NCI-H1092 treated with DMSO at 0.1 percent for 48 hours (cell line): ENCODE measurements at regions not wholly inside any gene's neighbourhood (a gene's known extent, or its start where the extent isn't known, plus 50 kb on each side); places are given as distances from the start of the nearest gene placed in this dataset.

Source experiments
- DNase-seq: peaks from one replicate; lab custom pipeline; 2025; lab: John Stamatoyannopoulos, UW

GRCh38 chr3:144142151-144142840 is 170.7 kb downstream of the DIPK2A start:
- DNase-seq: no peak

DNA sequence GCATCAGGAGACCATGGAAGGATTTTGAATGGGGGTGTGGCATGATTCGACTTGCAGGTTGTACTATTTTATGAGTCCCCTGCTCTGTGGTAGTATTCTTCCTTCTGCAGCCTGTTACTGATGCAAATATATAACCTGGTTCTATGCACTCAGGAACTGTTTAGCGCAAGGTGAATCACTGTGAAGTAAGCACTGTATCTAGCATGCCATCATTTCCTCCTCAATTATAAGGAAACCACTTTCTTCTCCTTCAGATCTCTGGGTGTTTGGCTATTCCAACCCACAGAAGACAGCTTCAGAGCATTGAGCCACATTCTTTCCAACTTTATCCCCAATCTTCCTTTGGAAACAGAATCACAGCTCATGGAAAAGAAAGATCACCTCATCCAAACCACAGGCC is 176.7 kb downstream of the DIPK2A start:
- DNase-seq: no peak

DNA sequence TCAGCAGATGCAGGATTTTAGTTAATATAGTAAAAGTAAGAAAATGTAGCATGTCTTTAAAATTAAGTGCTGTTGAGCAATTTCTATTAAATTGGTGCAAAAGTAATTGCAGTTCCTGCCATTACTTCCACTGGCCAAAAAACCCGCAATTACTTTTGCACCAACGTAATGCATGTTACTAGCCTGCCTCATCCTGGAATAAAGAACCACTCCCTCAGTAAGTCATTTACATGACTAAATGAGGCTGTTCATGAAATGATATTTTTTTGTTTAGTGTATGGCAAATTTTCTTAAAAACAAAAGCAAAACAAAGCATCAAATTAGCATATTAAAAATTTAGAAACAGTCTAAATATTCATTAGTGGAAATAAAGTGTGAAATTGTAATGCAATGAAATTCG is 180.4 kb downstream of the DIPK2A start:
- no peak for DNase-seq

DNA sequence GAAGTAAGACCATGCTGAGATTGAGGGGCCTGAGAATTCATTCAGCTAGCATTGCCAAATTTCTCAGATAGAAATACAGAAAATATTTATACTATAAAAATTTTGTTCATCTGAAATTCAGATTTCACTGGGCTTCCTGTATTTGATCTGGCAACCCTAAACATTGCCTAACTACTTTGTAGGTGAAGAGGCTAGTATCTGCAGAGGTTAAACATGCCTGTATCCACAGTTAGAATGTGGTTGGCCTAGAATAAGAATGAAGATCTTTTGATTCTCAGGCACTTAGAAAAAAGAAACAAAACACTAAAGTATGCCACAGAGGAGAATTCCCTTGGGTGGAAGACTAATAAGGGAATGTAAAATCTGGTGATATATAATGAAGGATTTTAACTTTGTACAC is 189.0 kb downstream of the DIPK2A start:
- no peak for DNase-seq

DNA sequence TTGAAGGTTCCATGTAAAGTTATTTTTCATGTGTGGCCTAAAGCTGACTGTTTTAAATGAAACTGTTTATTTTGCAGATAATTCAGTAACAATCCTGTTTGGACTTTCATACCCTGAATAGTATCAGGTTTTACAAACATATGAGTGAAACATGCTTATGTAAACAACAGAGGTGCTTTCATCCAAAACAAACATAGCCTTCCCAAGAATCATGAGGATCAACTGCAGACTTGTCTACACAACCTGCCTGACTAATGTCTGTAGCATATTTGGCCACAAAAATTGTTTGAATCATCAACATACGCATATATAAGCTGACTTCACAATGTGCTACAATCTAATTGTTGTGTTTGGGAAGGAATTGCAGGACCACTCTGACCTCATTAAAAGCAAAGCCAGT is 190.4 kb downstream of the DIPK2A start:
- DNase-seq: no peak

DNA sequence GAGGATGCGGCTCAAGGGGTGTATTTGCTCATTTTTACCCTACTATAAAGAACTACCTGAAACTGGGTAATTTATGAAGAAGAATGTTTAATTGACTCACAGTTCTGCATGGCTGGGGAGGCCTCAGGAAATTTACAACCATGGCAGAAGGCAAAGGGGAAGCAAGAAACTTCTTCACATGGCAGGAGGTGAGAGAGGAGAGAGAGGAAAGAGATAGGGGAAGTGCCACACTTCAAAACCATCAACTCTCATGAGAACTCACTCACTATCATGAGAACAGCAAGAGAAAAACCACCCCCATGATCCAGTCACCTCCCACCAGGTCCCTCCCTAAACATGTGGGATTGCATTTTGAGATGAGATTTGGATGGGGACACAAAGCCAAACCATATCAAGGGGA is 192.7 kb downstream of the DIPK2A start:
- DNase-seq: no peak

DNA sequence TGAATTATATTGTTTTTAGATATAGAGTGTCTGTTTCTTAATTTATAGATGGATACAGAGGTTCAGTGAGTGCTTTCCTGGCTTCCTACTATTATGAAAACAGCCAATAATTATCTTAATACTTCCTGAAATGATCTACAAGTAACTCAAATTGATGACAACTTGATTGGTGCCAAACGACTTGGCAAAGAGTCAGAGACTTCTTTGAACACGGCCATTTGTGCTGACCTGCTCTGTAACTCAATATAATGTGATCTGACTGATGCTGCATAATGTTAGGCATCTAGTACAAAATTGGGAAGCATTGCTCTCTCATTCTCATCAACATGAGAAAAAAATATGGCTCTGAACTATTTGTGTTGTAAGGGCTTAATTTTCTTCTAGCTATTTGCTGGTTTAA is 193.9 kb downstream of the DIPK2A start:
- DNase-seq: no peak

- no peak for DNase-seq
Measured at GRCh38 chr3:144167634-144168033, 196.0 kb downstream of the DIPK2A start.

- no peak for DNase-seq
Measured at GRCh38 chr3:144173491-144173890, 201.9 kb downstream of the DIPK2A start.

DNA sequence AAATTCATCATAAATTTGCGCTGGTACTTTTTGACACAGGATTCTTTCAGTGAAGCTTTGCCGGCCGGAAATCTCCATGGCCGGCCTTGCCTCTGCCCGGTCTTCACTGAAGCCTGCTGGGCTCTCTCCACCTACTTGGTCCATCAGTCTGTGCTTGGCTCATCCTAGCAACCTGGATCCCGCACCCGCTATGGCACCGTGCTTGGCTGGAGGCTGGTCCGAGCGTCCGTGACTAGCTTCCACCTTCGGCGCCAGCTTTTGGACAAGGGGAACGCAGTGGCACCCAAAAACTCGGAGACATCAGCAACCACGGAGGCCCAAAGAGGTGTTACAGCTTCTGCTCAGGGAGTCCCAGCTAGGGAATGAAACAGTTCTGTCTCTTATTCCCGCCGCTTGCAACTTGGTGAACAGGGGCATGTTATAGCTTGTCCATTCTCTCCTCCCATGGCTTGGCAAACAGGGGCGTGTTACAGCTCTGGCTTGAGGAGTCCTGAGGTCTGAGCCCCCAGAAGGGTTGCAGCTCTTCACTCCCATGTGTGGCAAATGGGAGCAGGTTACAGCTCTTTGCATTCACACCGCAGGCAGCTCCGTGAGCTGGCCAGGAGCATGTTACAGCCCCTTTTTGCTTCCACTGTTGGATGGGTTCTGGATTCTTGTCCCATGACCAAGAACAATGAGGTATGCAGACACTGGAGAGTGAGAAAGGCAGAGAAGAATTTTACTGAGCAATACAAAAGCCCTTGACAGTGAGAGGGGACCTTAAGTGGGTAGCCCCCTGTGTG is 204.2 kb downstream of the DIPK2A start:
- no peak for DNase-seq

GRCh38 chr3:144177649-144178048 is 206.0 kb downstream of the DIPK2A start:
- DNase-seq: no peak

GRCh38 chr3:144178607-144179006 is 207.0 kb downstream of the DIPK2A start:
- DNase-seq: no peak

DNA sequence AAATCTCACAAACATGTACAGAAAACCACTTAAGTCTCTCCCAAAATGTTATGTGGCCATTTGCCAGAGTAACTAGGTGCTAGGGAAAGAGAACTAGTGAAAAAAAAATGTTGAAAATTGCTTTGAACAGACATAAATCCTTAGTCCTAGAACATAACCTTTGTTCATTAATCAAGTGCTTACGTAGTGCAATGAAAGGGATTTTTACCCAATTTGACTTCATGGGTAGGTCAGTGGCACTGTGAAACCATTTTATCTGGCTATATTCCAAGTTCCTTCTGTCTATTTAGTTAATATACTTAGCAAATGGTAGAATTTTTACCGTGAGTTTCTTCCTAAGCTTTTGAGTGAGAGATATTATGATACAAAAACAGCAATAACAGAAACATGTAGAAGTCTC is 209.4 kb downstream of the DIPK2A start:
- no peak for DNase-seq

GRCh38 chr3:144182501-144182900 is 210.9 kb downstream of the DIPK2A start:
- DNase-seq: no peak

DNA sequence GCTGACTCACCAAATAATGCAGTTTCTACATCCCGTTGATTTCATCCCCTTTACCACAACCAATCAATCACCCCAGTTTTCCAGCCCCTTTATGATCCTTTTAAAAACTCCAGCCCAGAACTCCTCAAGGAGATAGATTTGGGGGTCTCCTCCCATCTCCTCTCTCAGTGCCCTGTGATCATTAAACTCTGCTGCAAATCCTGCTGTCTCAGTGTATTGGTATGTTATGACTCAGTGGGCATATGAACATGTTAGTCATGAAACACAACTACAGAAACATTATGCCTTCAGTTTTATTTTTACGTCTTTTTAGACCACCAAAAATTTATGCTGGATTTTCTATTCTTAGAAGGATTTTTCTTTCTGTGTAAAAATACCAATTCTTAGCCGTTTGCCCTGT is 213.7 kb downstream of the DIPK2A start:
- no peak for DNase-seq

- no peak for DNase-seq
Measured at GRCh38 chr3:144187531-144188210, 216.0 kb downstream of the DIPK2A start.

- DNase-seq: no peak
Measured at GRCh38 chr3:144189044-144189443, 217.4 kb downstream of the DIPK2A start.

DNA sequence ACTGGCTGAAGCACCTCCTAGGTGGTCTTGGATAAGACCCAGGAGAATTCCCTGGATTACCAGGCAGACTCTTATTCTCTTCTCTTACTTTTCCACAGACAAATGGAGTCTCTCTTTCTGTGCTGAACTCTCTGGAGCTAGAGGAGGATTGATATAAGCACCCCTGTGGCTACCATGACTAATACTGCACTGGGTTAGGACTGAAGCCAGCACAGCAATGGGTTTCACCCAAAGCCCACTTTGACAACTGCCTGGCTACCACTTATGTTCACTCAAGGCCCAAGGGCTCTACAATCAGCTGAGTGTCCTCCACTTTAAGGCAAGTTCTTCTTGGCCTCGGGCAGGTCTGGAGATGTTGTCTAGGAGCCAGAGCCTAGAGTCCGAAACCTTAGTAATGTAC is 225.5 kb downstream of the DIPK2A start:
- DNase-seq: no peak

DNA sequence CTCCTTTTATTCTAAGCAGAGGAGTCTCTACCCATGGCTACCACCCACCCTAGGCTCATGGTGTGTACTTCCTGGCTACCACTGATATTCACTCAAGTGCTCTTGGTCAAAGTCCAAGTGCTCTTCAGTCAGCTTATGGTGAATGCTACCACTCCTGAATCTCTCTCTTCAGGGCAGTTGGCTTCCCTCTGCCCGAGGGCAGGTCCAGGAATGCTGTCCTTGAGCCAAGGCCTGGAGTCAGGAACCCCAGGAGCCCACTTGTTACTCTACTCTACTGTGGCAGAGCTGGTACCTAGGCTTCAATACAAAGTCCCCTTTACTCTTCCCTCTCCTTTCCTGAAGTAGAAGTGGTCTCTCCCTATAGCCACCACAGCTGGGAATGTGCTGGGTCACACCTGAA is 226.0 kb downstream of the DIPK2A start:
- no peak for DNase-seq

DNA sequence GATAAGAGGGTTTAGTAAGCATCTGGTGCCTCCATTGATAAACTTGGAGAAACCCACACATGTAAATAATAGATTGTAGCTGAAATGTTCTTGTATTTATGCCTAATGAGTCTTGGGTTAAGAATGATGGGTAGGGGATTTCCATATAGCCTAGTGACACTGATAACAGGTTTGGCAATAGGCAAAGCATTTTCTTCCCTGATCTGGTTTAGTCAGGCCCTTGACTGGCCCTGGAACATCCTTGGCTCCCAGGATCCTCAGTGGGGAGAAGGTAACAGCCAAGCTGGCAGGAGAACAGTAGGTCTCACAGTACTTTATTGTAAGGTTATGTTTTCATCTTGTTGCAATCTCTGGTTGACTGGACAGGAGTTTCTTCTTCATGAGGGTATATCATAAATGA is 228.4 kb downstream of the DIPK2A start:
- DNase-seq: no peak

GRCh38 chr3:144200466-144200865 is 228.8 kb downstream of the DIPK2A start:
- no peak for DNase-seq

GRCh38 chr3:144221761-144222160 is 250.1 kb downstream of the DIPK2A start:
- no peak for DNase-seq

GRCh38 chr3:144229330-144229729 is 257.7 kb downstream of the DIPK2A start:
- DNase-seq: no peak
